HG02571 (cell line): ENCODE measurements at regions not wholly inside any gene's neighbourhood (a gene's known extent, or its start where the extent isn't known, plus 50 kb on each side); places are given as distances from the start of the nearest gene placed in this dataset.

Experiments
- ATAC-seq: cut with Tn5 transposase; IDR thresholded peaks from one replicate; pipeline ENCODE4 v1.9.1; 2021; ENCODE audit warnings: mild to moderate bottlenecking, moderate library complexity; ENCODE audit not compliant: unreplicated experiment

DNA sequence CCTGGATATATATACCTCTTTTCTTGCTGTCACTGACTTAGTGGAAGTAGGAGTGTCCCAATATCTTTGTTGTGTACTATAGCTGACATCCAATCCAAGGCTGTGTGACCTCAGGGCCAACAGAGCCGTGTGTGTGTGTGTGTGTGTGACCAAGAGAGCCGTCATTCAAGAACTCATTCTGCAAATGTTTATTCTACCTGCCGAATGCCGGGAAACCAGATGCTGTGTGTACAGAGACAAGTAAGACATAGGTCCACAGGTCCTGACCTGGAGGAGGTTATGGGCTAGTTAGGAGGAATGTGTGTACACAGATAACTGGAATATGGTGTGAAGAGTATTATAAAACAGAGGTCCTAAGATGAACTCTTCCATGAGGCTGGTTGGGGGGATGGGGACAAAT, 190.0 kb downstream of the DHX35 start:
- no peak for ATAC-seq

DNA sequence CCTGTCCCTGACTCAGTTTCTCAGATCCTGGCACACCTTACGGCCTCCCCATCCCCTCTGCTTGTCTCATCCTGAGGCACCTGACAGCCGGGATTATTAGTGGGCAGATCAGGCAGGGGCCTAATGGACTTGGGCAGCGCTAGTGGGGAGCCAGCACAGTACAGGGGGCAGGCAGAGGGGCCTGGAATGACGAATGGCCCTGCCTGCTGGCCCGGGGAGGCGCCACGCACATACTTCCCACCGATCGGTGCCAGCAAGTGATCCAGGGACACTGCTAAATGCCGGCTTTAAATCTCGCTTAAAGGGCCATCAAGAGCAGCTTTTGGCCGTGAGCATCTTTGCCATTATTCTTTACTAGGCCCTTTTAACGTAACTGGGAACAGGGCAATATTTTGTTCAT, 188.4 kb downstream of the DHX35 start:
- no peak for ATAC-seq

DNA sequence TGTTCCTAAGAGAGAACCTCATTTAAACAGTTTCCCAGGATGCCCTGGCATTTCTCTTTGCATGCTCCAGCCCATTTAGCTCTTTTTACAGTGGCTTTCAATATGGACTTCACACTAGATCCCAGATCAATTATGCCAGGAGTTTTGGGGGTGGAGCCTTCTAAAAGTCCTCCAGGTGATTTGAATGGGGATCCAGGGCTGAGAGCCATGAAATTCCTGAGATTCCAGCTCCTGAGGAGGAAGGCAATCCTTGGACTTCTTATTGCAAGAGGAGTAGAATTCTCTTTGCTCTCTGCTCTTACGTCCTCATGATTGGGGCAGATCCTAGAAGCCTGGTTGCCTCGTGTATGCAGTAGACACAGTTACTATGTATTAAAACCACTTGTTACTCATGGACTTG, 184.2 kb downstream of the DHX35 start:
- ATAC-seq, result no peak

GRCh38 chr20:39145921-39146320, 183.8 kb downstream of the DHX35 start:
- no peak for ATAC-seq

DNA sequence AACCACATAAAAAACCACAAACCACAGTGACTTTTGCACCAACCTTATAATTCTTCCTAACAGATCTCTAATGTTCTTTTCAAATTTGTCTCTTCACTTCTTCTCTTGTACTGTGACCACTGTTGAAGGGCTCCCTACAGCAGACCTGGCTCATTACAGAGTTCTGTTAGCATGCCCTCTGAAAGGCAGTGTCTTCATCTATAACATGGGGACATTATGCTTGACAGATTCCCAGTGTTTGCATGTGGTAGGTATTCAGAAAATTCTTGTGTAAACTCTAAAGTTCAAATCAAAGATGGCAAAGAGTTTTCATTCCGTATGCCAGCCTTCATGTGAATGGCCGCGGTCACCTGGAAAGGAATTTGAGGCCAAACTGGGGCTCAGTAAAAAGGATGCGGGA, 182.6 kb downstream of the DHX35 start:
- ATAC-seq, result no peak

GRCh38 chr20:39142407-39143096, 180.4 kb downstream of the DHX35 start:
- no peak for ATAC-seq

DNA sequence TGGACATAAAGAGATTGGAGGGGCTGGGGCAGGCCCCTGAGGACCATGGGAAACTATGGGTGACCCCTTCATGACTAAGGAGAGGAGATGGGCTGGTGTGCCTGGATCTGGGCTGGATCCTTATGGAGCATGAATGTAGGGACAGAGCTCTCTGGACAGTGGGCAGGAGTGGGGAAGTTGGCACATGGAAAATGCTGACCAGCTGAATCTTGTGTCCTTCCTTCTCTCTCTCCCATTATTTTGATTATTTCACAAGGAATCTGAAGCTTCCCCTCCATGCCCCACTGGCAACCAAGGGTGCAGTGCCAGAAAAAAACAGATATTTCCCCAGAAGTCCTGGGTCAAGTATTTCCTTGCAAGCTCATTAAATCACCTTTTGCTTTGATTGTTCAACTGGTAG, 175.2 kb downstream of the DHX35 start:
- ATAC-seq, result no peak

DNA sequence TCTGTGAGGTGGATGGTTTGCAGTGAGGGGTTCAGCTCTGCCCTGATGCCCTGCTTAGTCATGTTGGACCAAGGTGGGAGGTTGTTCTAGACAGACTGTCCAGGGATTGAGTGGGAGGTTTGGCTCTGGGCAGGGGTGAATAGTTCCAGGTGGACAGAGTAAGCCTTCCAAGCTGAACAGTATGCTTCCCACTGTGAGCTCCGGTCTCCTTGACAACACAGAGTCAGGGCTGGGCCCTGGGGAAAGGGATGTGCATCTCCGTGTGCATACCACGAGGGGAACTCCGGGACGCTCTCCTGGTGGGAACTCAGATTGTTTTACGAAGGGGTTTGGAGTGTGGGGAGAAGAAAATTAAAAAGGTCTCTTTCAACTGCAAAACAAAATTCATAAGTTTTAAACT, 174.7 kb downstream of the DHX35 start:
- no peak for ATAC-seq

DNA sequence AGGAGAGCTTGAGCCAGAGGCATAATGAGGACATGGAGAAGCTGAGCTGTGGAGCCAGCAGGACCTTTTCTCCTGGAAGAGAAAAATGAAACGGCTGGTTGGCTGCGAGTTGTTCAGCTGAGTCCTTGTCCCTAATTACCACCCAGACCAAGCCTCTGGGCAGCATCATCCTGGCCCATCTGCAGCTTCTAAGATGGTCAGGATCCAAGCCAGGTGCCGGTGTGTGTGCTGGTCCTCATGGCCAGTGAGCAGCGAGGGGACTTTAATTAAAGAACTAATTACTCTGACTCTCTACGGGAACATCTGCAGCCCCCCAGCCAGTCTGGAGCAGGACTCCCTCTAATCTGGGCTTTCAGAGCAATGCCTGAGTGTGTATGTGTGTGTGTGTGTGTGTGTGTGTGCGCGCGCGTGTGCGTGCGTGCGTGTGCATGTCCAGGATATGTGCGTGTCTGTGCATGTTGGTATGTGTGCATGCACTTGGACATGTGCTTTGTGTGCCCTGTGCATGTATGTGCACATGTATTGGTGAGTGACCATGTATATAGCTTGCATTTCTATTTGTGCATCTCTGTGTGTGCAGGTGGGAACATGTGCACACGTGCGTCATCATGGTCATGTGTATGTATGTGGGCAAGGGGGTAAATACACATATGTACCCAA, 173.9 kb downstream of the DHX35 start:
- no peak for ATAC-seq

- ATAC-seq, result no peak
Measured at GRCh38 chr20:39133201-39133600, 171.1 kb downstream of the DHX35 start.

- ATAC-seq, result no peak
Measured at GRCh38 chr20:39132511-39132910, 170.4 kb downstream of the DHX35 start.

GRCh38 chr20:39132093-39132492, 169.9 kb downstream of the DHX35 start:
- ATAC-seq, result no peak

DNA sequence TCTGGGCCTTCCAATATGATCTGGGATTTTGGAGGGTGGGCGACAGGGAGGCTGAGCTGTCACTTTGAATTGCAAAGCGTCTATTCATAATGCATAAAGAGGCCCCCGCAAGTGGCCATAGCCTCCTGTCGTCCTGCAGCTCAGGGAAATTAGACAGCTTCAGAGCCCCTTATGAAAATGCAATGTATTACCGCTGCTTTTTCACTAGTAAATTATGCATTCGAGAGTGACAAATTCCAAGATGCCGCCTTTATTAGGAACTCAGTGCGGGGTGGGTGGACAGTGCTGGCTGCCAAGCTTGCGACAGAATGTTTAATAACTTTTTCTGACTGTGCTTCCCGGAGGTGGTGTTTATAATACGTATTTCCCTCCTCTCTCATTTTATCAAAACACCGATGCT, 168.5 kb downstream of the DHX35 start:
- ATAC-seq, result no peak

GRCh38 chr20:39129523-39129922, 167.4 kb downstream of the DHX35 start:
- no peak for ATAC-seq

DNA sequence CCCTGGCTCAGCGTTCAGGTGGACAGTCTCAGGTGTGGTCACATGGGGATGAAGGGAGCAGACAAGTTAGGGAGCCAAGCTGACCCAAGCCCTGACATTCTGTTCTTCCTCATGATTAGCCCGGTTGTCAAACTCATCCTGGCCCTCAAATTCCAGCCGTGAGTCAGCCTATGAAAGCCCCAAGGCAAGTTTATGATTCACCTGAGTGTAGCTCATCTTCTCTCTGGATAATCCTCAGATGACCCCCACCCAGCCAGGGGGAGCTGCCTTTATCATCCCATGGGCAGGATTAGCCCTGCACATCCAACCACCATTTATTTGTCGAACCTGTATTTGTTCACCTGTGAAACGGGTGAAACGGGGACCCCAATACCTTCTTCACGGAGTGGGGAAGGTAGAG, 161.9 kb downstream of the DHX35 start:
- no peak for ATAC-seq

- ATAC-seq, result no peak
Measured at GRCh38 chr20:39123185-39123557, 161.0 kb downstream of the DHX35 start.

- no peak for ATAC-seq
Measured at GRCh38 chr20:39117491-39117890, 155.3 kb downstream of the DHX35 start.

DNA sequence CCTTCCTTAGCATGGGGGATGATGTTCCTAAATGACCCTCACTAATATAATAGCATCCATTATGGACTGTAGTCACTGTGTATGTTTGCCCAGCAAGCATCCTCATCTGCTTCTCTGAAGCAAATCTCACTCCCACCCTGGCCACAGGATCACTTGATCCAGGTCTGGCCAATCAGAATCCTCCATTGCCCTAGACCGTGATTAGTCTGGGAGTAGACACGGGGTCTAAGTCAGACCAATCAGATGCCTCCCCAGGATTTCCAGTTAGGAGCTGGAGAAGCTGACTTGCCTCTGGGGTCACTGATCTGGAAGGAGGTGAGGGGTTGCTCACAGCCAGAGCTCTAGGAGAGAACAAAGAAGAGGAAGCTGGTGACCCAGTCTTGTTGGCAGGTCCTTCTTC, 153.9 kb downstream of the DHX35 start:
- no peak for ATAC-seq

DNA sequence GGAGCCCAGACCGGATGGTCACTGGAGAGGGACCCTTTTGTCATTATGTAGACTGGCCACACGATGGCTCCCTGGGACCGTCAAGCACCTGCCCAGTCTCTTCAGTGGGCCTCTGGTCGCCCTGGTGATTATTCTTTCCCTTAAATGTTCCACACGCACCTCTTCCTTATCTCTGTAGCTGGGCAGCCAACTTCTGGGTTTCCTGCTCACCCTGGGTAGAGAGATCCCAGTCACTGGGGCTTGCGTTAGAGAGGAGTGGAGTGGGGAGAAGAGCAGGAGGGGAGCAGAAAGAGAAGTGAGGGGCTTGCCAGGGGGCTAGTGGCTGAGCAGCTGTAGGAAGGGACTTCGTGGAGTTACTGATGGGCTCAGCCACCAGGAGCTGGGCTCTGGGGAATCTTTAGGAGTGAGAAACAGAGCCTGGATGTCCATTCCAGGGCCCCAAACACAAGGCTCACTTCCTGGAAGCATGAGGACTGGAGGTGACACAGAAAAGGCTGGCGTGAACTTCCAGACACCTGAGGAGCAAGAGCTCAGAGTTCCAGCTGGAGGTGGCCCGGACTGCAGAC, 150.1 kb downstream of the DHX35 start:
- no peak for ATAC-seq

DNA sequence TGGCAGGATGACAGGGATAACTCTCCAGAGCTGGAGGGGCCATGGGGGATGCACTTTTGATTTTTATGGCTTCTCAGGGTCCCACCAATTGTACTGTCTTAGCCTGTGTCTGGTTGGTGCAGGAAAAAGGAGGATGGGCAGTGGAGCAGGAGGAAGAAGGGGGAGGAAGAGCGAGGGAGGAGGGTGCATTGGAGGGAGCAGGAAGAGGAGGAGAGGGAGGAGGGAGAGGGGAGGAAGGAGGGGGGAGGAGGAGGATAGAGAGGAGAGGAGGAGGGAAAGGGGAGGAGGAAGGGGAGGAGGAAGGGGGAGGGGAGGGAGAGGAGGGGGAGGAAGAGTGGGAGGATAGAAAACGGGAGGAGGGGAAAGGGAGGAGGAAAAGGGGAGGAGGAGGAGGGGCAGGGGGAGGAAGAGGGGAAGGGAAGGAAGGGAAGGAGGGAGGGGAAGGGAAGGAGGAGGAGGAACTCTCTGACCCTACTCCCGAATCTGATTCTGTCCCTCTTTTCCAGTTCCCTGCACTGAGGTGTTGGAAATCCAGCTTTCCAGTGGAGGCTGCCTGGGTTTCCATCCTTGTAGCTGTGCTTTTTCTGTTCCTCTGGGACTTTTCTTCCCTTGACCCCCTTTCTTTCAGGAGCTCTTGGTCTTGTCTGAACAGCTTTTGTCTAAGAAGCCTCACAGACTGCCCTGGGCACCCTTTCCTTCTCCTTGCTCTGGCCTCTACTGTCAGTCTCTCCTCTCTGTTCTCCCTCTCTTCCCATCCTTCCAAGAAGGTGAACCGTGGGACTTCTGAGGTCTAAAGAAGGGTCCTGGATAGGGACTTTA, 149.4 kb downstream of the DHX35 start:
- ATAC-seq, result no peak

DNA sequence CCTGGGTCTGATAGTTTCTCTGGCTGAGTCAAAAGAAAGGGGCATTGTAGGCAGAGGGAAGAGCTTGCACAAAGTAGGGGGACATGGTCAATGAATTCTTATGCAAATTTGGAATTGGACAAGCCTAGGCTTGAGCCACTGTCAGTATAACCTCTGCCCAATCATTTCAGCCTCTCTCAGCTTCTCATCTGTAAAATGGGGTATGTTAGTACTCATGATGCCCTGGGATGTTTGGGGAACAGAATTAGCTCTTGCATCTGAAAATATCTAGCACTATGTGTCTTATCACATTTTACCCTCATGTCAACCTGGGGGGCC, 148.6 kb downstream of the DHX35 start:
- no peak for ATAC-seq
